HEK293T (cell line): ENCODE measurements at regions not wholly inside any gene's neighbourhood (a gene's known extent, or its start where the extent isn't known, plus 50 kb on each side); places are given as distances from the start of the nearest gene placed in this dataset.

ENCODE experiments used
- ARNT ChIP-seq: fragments of 450-650 bp; IDR thresholded peaks from 2 replicates; pipeline ENCODE4 v1.6.1; 2017; ENCODE audit warnings: mild to moderate bottlenecking
- BHLHE40 ChIP-seq: fragments of 450-650 bp; IDR thresholded peaks from 2 replicates; pipeline ENCODE4 v1.6.1; 2016; ENCODE audit warnings: mild to moderate bottlenecking, moderate library complexity, borderline replicate concordance
- CTBP1 ChIP-seq: fragments of 450-650 bp; IDR thresholded peaks from 2 replicates; pipeline ENCODE4 v1.6.1; 2016; ENCODE audit warnings: borderline replicate concordance
- FOXK2 ChIP-seq: fragments of 450-650 bp; IDR thresholded peaks from 2 replicates; pipeline ENCODE4 v1.6.1; 2016; ENCODE audit warnings: mild to moderate bottlenecking
- FOXM1 ChIP-seq: fragments of 450-650 bp; IDR thresholded peaks from 2 replicates; pipeline ENCODE4 v1.6.1; 2017; ENCODE audit warnings: mild to moderate bottlenecking, borderline replicate concordance
- HDGF ChIP-seq: fragments of 450-650 bp; IDR thresholded peaks from 2 replicates; pipeline ENCODE4 v1.6.1; 2017; ENCODE audit warnings: antibody characterized with exemption, borderline replicate concordance
- NFRKB ChIP-seq: fragments of 450-650 bp; IDR thresholded peaks from 2 replicates; pipeline ENCODE4 v1.6.1; 2016; ENCODE audit warnings: mild to moderate bottlenecking, moderate library complexity
- SP1 ChIP-seq: fragments of 450-650 bp; IDR thresholded peaks from 2 replicates; pipeline ENCODE4 v1.6.1; 2017
- SUZ12 ChIP-seq: fragments of 450-650 bp; IDR thresholded peaks from 2 replicates; pipeline ENCODE4 v1.6.1; 2016; ENCODE audit warnings: mild to moderate bottlenecking
- TARDBP ChIP-seq: fragments of 450-650 bp; IDR thresholded peaks from 2 replicates; pipeline ENCODE4 v1.6.1; 2016
- ZNF384 ChIP-seq: fragments of 450-650 bp; IDR thresholded peaks from 2 replicates; pipeline ENCODE4 v1.6.1; 2016
- TF ChIP-seq, protein P1 (sequence below): fragments of 450-650 bp; IDR thresholded peaks from 2 replicates; pipeline ENCODE4 v1.6.1; 2016

- TF ChIP-seq ARNT (no peak), BHLHE40 (no peak), NFRKB (no peak), SP1 (no peak), HDGF (no peak), SUZ12 (no peak), CTBP1 (no peak), TARDBP (no peak), FOXM1 (no peak), ZNF384 (no peak), FOXK2 (no peak)
- TF ChIP-seq, protein P1, sequence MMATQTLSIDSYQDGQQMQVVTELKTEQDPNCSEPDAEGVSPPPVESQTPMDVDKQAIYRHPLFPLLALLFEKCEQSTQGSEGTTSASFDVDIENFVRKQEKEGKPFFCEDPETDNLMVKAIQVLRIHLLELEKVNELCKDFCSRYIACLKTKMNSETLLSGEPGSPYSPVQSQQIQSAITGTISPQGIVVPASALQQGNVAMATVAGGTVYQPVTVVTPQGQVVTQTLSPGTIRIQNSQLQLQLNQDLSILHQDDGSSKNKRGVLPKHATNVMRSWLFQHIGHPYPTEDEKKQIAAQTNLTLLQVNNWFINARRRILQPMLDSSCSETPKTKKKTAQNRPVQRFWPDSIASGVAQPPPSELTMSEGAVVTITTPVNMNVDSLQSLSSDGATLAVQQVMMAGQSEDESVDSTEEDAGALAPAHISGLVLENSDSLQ, result no peak
These were observed 357.5 kb upstream of the SMIM31 start for GRCh38 chr4:164396439-164396838.
